ENCODE measurements at regions not wholly inside any gene's neighbourhood (a gene's known extent, or its start where the extent isn't known, plus 50 kb on each side); places are given as distances from the start of the nearest gene placed in this dataset.

GRCh38 chr18:41266204-41266603 is 688.8 kb upstream of the PIK3C3 start:
- POLR2A ChIA-PET = no interaction called here
- TF ChIP-seq L3MBTL2 (conservative IDR thresholded peaks at IDR 0.05) (no peak), ELF4 (IDR thresholded peaks at IDR 0.05) (no peak), NFRKB (IDR thresholded peaks at IDR 0.05) (no peak), BHLHE40 (IDR thresholded peaks at IDR 0.05; ENCODE audit: borderline replicate concordance) (no peak), FOXM1 (IDR thresholded peaks at IDR 0.05; ENCODE audit: borderline replicate concordance) (no peak), HDGF (IDR thresholded peaks at IDR 0.05; ENCODE audit: borderline replicate concordance) (no peak), LEF1 (IDR thresholded peaks at IDR 0.05; ENCODE audit: borderline replicate concordance) (no peak), FOXA1 (IDR thresholded peaks at IDR 0.05) (no peak), FOXK2 (IDR thresholded peaks at IDR 0.05) (no peak), SP1 (IDR thresholded peaks at IDR 0.05) (no peak), SUZ12 (IDR thresholded peaks at IDR 0.05) (no peak)
- CTCF ChIA-PET = no interaction called here
- no peak for DNase-seq (ENCODE audit: extremely low spot score)

GRCh38 chr18:41265047-41265446 is 690.0 kb upstream of the PIK3C3 start:
- CTCF ChIA-PET = no interaction called here

GRCh38 chr18:41263956-41264355 is 691.1 kb upstream of the PIK3C3 start:
- no peak for TF ChIP-seq ARNT (IDR thresholded peaks at IDR 0.05)
- no peak for TF ChIP-seq PKNOX1 (IDR thresholded peaks at IDR 0.05)
- no peak for TF ChIP-seq FOXK2 (IDR thresholded peaks at IDR 0.05)
- ChIA-PET CTCF (no interaction called here), POLR2A (no interaction called here)
- no peak for DNase-seq (ENCODE audit: extremely low spot score)

More at GRCh38 chr18:41265047-41265446, 690.0 kb upstream of the PIK3C3 start:
- TF ChIP-seq SP1 (IDR thresholded peaks at IDR 0.05) = no peak
- no peak for TF ChIP-seq FOXK2 (IDR thresholded peaks at IDR 0.05)
- no peak for TF ChIP-seq ELF4 (IDR thresholded peaks at IDR 0.05)
- no peak for TF ChIP-seq FOXA1 (IDR thresholded peaks at IDR 0.05)
- no peak for TF ChIP-seq HDGF (IDR thresholded peaks at IDR 0.05; ENCODE audit: borderline replicate concordance)
- no peak for TF ChIP-seq NFRKB (IDR thresholded peaks at IDR 0.05)
- TF ChIP-seq CTBP1 (IDR thresholded peaks at IDR 0.05; ENCODE audit: borderline replicate concordance) = no peak
- TF ChIP-seq L3MBTL2 (conservative IDR thresholded peaks at IDR 0.05) = no peak
- TF ChIP-seq ARNT (IDR thresholded peaks at IDR 0.05) = no peak
- no peak for TF ChIP-seq ZNF384 (IDR thresholded peaks at IDR 0.05)
- no peak for TF ChIP-seq PKNOX1 (IDR thresholded peaks at IDR 0.05)
- no peak for TF ChIP-seq FOXM1 (IDR thresholded peaks at IDR 0.05; ENCODE audit: borderline replicate concordance)
- no peak for TF ChIP-seq BHLHE40 (IDR thresholded peaks at IDR 0.05; ENCODE audit: borderline replicate concordance)
- TF ChIP-seq TARDBP (IDR thresholded peaks at IDR 0.05) = no peak
- TF ChIP-seq SUZ12 (IDR thresholded peaks at IDR 0.05) = no peak
- DNase-seq (ENCODE audit: extremely low spot score) = no peak
- POLR2A ChIA-PET = no interaction called here

GRCh38 chr18:41262688-41263087 is 692.3 kb upstream of the PIK3C3 start:
- ChIA-PET CTCF (no interaction called here), POLR2A (no interaction called here)
- no peak for TF ChIP-seq CTBP1 (IDR thresholded peaks at IDR 0.05; ENCODE audit: borderline replicate concordance)

GRCh38 chr18:41244591-41245037 is 710.4 kb upstream of the PIK3C3 start:
- POLR2A ChIA-PET = no interaction called here
- DNase-seq (ENCODE audit: extremely low spot score) = no peak
- TF ChIP-seq ZNF384 (IDR thresholded peaks at IDR 0.05) = no peak
- CTCF ChIA-PET = no interaction called here

More at GRCh38 chr18:41262688-41263087, 692.3 kb upstream of the PIK3C3 start:
- no peak for DNase-seq (ENCODE audit: extremely low spot score)

- CTCF ChIA-PET = no interaction called here
- POLR2A ChIA-PET = no interaction called here
- no peak for DNase-seq (ENCODE audit: extremely low spot score)
- TF ChIP-seq NFRKB (IDR thresholded peaks at IDR 0.05) (no peak), BHLHE40 (IDR thresholded peaks at IDR 0.05; ENCODE audit: borderline replicate concordance) (no peak), SP1 (IDR thresholded peaks at IDR 0.05) (no peak), L3MBTL2 (conservative IDR thresholded peaks at IDR 0.05) (no peak), HDGF (IDR thresholded peaks at IDR 0.05; ENCODE audit: borderline replicate concordance) (no peak), FOXM1 (IDR thresholded peaks at IDR 0.05; ENCODE audit: borderline replicate concordance) (no peak), ZNF384 (IDR thresholded peaks at IDR 0.05) (no peak), ARNT (IDR thresholded peaks at IDR 0.05) (no peak), ELF4 (IDR thresholded peaks at IDR 0.05) (no peak), CTBP1 (IDR thresholded peaks at IDR 0.05; ENCODE audit: borderline replicate concordance) (no peak), PKNOX1 (IDR thresholded peaks at IDR 0.05) (no peak)
Observed at GRCh38 chr18:41237317-41237716, 717.7 kb upstream of the PIK3C3 start.

- no peak for DNase-seq (ENCODE audit: extremely low spot score)
- ChIA-PET CTCF (no interaction called here), POLR2A (no interaction called here)
- TF ChIP-seq L3MBTL2 (conservative IDR thresholded peaks at IDR 0.05) = no peak
- TF ChIP-seq ELF4 (IDR thresholded peaks at IDR 0.05) = no peak
Observed at GRCh38 chr18:41231681-41232080, 723.4 kb upstream of the PIK3C3 start.

GRCh38 chr18:41227993-41228392 is 727.0 kb upstream of the PIK3C3 start:
- ChIA-PET CTCF (no interaction called here), POLR2A (no interaction called here)
- no peak for DNase-seq (ENCODE audit: extremely low spot score)
- TF ChIP-seq SP1 (IDR thresholded peaks at IDR 0.05) (no peak), FOXK2 (IDR thresholded peaks at IDR 0.05) (no peak), ELF4 (IDR thresholded peaks at IDR 0.05) (no peak), L3MBTL2 (conservative IDR thresholded peaks at IDR 0.05) (no peak), TARDBP (IDR thresholded peaks at IDR 0.05) (no peak), FOXA1 (IDR thresholded peaks at IDR 0.05) (no peak), NFRKB (IDR thresholded peaks at IDR 0.05) (no peak), ZNF384 (IDR thresholded peaks at IDR 0.05) (no peak), ARNT (IDR thresholded peaks at IDR 0.05) (no peak), FOXM1 (IDR thresholded peaks at IDR 0.05; ENCODE audit: borderline replicate concordance) (no peak), HDGF (IDR thresholded peaks at IDR 0.05; ENCODE audit: borderline replicate concordance) (no peak)

All from HEK293T (cell line).